ENCODE measurements at regions not wholly inside any gene's neighbourhood (a gene's known extent, or its start where the extent isn't known, plus 50 kb on each side); places are given as distances from the start of the nearest gene placed in this dataset.

GRCh38 chr20:57870597-57871236 lies 160.9 kb upstream of the PMEPA1 start:
- ChIA-PET CTCF (no interaction called here), POLR2A (no interaction called here)

- CTCF ChIA-PET: no interaction called here
- POLR2A ChIA-PET: no interaction called here
Measured at GRCh38 chr20:57869951-57870315, 160.1 kb upstream of the PMEPA1 start.

- ChIA-PET POLR2A (no interaction called here), CTCF (no interaction called here)
Measured at GRCh38 chr20:57869291-57869950, 159.6 kb upstream of the PMEPA1 start.

- POLR2A ChIA-PET: no interaction called here
- CTCF ChIA-PET: no interaction called here
Measured at GRCh38 chr20:57868310-57868709, 158.5 kb upstream of the PMEPA1 start.

- ChIA-PET CTCF (no interaction called here), POLR2A (no interaction called here)
Measured at GRCh38 chr20:57867807-57868206, 158.0 kb upstream of the PMEPA1 start.

- ChIA-PET POLR2A (interaction anchor here (0.5 kb wide), 1 partner anchor 332 kb away, joined by 15 read pairs; no protein-coding TSS in a partner anchor), CTCF (no interaction called here)
Measured at GRCh38 chr20:57867181-57867803, 157.5 kb upstream of the PMEPA1 start.

GRCh38 chr20:57866250-57867106 lies 156.7 kb upstream of the PMEPA1 start:
- ChIA-PET CTCF (no interaction called here), POLR2A (interaction anchor here (0.5 kb wide), 1 partner anchor 332 kb away, joined by 15 read pairs; no protein-coding TSS in a partner anchor)

- CTCF ChIA-PET: no interaction called here
Measured at GRCh38 chr20:57865266-57865665, 155.5 kb upstream of the PMEPA1 start.

GRCh38 chr20:57860576-57860975 lies 150.8 kb upstream of the PMEPA1 start:
- POLR2A ChIA-PET: no interaction called here
- CTCF ChIA-PET: no interaction called here

More at GRCh38 chr20:57865266-57865665, 155.5 kb upstream of the PMEPA1 start:
- POLR2A ChIA-PET: no interaction called here

- POLR2A ChIA-PET: no interaction called here
Measured at GRCh38 chr20:57857969-57858368, 148.2 kb upstream of the PMEPA1 start.

GRCh38 chr20:57857118-57857517 lies 147.3 kb upstream of the PMEPA1 start:
- CTCF ChIA-PET: no interaction called here
- POLR2A ChIA-PET: interaction anchor here (0.6 kb wide), 1 partner anchor 14 kb away, joined by 3 read pairs; no protein-coding TSS in a partner anchor

More at GRCh38 chr20:57857969-57858368, 148.2 kb upstream of the PMEPA1 start:
- CTCF ChIA-PET: no interaction called here

- ChIA-PET CTCF (no interaction called here), POLR2A (interaction anchor here (0.6 kb wide), 1 partner anchor 15 kb away, joined by 3 read pairs; no protein-coding TSS in a partner anchor)
Measured at GRCh38 chr20:57856658-57857057, 146.8 kb upstream of the PMEPA1 start.

- POLR2A ChIA-PET: no interaction called here
- CTCF ChIA-PET: no interaction called here
Measured at GRCh38 chr20:57851796-57852195, 142.0 kb upstream of the PMEPA1 start.

GRCh38 chr20:57851025-57851682 lies 141.3 kb upstream of the PMEPA1 start:
- CTCF ChIA-PET: no interaction called here
- POLR2A ChIA-PET: no interaction called here

GRCh38 chr20:57849521-57850215 lies 139.9 kb upstream of the PMEPA1 start:
- ChIA-PET POLR2A (no interaction called here), CTCF (no interaction called here)

- ChIA-PET POLR2A (no interaction called here), CTCF (no interaction called here)
Measured at GRCh38 chr20:57849121-57849520, 139.3 kb upstream of the PMEPA1 start.

- ChIA-PET POLR2A (no interaction called here), CTCF (no interaction called here)
Measured at GRCh38 chr20:57848282-57848681, 138.5 kb upstream of the PMEPA1 start.

GRCh38 chr20:57847104-57847503 lies 137.3 kb upstream of the PMEPA1 start:
- POLR2A ChIA-PET: no interaction called here
- CTCF ChIA-PET: no interaction called here

Data from activated CD8-positive, alpha-beta memory T cell treated with anti-CD3 and anti-CD28 coated beads for 36 hours (primary cell).